K562 (cell line): ENCODE measurements at regions not wholly inside any gene's neighbourhood (a gene's known extent, or its start where the extent isn't known, plus 50 kb on each side); places are given as distances from the start of the nearest gene placed in this dataset.
A peak's percentile ranks its signal among the peaks of the same experiment; 100 is the strongest.

Experiments
- EP400 ChIP-seq: fragments of 450-650 bp; IDR thresholded peaks from 2 replicates; pipeline ENCODE4 v1.6.1; 2017; ENCODE audit warnings: antibody characterized with exemption, mild to moderate bottlenecking, moderate library complexity
- ESRRA ChIP-seq: fragments of 450-650 bp; IDR thresholded peaks from 2 replicates; pipeline ENCODE4 v1.6.1; 2014; ENCODE audit warnings: low read depth, mild to moderate bottlenecking, moderate library complexity, borderline replicate concordance
- FOXJ2 ChIP-seq: fragments of 200-800 bp; sonication (Bioruptor generic); IDR thresholded peaks from 2 replicates; pipeline ENCODE4 v1.6.1; 2016; ENCODE audit warnings: missing genetic modification characterization, missing compliant biosample characterization
- KLF6 ChIP-seq: fragments of 250-450 bp; sonication (Bioruptor Pico); IDR thresholded peaks from 2 replicates; pipeline ENCODE4 v1.4.0; 2020; ENCODE audit warnings: mild to moderate bottlenecking, moderate library complexity, borderline replicate concordance
- MTF1 ChIP-seq: fragments of 250-450 bp; sonication (Bioruptor Pico); IDR thresholded peaks from 2 replicates; pipeline ENCODE4 v1.9.0; 2021; ENCODE audit warnings: moderate library complexity, mild to moderate bottlenecking, inconsistent platforms, borderline replicate concordance
- POLR2AphosphoS2 ChIP-seq: IDR thresholded peaks from 2 replicates; pipeline ENCODE4 v1.6.1; 2012; ENCODE audit warnings: low read length, improper control_type of control experiment
- RBM15 ChIP-seq: fragments of 200-400 bp; formaldehyde crosslinking; IDR thresholded peaks from 2 replicates; pipeline ENCODE4 v1.6.1; 2018; ENCODE audit warnings: mild to moderate bottlenecking, low read length, moderate library complexity; ENCODE audit not compliant: insufficient read depth
- RFX7 ChIP-seq: fragments of 250-450 bp; sonication (Bioruptor Pico); IDR thresholded peaks from 2 replicates; pipeline ENCODE4 v1.5.1; 2021; ENCODE audit warnings: mild to moderate bottlenecking
- SOX6 ChIP-seq: fragments of 450-650 bp; IDR thresholded peaks from 2 replicates; pipeline ENCODE4 v1.6.1; 2014; ENCODE audit warnings: mild to moderate bottlenecking
- TEAD1 ChIP-seq, 2 experiments: fragments of 450-650 bp in 1 of 2; sonication (generic) in 1 of 2; formaldehyde crosslinking; IDR thresholded peaks; 2 replicates each; pipeline versions ENCODE4 v1.4.0 to v1.8.0; 2020 to 2022; ENCODE audit warnings: mild to moderate bottlenecking in 2 of 2, missing genetic modification reagents in 1 of 2
- THRAP3 ChIP-seq: fragments of 450-650 bp; IDR thresholded peaks from 2 replicates; pipeline ENCODE4 v1.6.1; 2016; ENCODE audit warnings: mild to moderate bottlenecking, inconsistent platforms, borderline replicate concordance
- ZBED1 ChIP-seq: IDR thresholded peaks from 2 replicates; pipeline ENCODE4 v1.6.1; 2014
- ZNF316 ChIP-seq: fragments of 450-650 bp; IDR thresholded peaks from 2 replicates; pipeline ENCODE4 v1.6.1; 2016
- TF ChIP-seq, protein P1 (sequence below), 2 experiments: fragments of 450-650 bp; formaldehyde crosslinking in 1 of 2; IDR thresholded peaks; 2 replicates each; pipeline versions ENCODE4 v1.4.0 to v1.6.1; 2014 to 2020; ENCODE audit warnings: mild to moderate bottlenecking in 2 of 2, borderline replicate concordance in 1 of 2, low read depth in 1 of 2
- TF ChIP-seq, protein P2 (sequence below): fragments of 250-450 bp; sonication (Bioruptor Pico); IDR thresholded peaks from 2 replicates; pipeline ENCODE4 v1.9.0; 2021; ENCODE audit warnings: mild to moderate bottlenecking, inconsistent platforms
- TF ChIP-seq, protein P3 (sequence below): sonication (generic); formaldehyde crosslinking; IDR thresholded peaks from 2 replicates; pipeline ENCODE4 v1.5.0; 2020; ENCODE audit warnings: missing genetic modification reagents

DNA sequence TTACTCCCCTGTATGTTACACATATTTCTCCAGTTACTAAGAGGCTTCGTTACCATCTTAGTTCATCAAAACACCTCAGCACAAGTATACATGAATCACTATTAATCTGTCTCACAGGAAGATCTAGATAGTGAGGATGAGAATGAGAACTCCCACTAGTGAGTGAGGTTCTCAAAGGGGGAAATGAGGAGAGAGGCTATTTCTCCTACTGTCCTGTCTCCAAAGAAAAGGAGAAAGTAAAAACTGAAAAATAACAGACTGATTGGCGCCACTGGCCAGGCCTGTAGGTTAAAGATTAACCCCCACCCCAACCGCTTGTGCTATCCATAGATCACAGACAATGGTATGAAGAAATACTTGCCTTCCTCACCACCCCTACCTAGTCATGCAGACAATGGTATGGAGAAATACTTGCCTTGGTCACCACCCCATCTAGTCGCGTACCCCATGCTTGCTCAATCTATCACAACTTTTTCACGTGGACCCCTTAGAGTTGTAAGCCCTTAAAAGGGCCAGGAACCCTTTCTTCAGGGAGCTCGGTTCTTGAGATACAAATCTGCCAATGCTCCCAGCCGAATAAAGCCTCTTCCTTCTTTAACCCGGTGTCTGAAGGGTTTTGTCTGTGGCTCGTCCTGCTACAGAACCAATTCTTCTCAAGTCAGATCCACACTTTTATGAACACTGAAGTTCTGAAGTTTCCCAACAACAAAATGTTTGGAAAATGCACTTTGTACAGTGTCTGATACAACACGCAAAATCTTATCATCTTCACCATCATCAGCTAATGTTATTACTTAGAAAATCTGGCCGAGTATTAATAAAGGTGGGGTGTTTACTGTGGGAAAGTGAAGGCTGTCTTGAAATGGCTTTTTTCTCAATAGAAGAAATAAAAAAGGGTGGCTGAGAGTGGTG is 598.1 kb downstream of the UQCRFS1 start (continued):
- TF ChIP-seq, protein P1, sequence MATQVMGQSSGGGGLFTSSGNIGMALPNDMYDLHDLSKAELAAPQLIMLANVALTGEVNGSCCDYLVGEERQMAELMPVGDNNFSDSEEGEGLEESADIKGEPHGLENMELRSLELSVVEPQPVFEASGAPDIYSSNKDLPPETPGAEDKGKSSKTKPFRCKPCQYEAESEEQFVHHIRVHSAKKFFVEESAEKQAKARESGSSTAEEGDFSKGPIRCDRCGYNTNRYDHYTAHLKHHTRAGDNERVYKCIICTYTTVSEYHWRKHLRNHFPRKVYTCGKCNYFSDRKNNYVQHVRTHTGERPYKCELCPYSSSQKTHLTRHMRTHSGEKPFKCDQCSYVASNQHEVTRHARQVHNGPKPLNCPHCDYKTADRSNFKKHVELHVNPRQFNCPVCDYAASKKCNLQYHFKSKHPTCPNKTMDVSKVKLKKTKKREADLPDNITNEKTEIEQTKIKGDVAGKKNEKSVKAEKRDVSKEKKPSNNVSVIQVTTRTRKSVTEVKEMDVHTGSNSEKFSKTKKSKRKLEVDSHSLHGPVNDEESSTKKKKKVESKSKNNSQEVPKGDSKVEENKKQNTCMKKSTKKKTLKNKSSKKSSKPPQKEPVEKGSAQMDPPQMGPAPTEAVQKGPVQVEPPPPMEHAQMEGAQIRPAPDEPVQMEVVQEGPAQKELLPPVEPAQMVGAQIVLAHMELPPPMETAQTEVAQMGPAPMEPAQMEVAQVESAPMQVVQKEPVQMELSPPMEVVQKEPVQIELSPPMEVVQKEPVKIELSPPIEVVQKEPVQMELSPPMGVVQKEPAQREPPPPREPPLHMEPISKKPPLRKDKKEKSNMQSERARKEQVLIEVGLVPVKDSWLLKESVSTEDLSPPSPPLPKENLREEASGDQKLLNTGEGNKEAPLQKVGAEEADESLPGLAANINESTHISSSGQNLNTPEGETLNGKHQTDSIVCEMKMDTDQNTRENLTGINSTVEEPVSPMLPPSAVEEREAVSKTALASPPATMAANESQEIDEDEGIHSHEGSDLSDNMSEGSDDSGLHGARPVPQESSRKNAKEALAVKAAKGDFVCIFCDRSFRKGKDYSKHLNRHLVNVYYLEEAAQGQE (IDR thresholded peaks at IDR 0.05; ENCODE audit: borderline replicate concordance): 0 out of 2 replicates have a peak, but pooled peaks have one; percentile 6
- TF ChIP-seq, protein P1 (CRISPR knock-in tag; IDR thresholded peaks at IDR 0.05; ENCODE audit: low read depth): 0 out of 2 replicates have a peak, but pooled peaks have one; percentile 45
- TF ChIP-seq KLF6 (CRISPR knock-in tag) (no peak), POLR2AphosphoS2 (peak; percentile 96), RBM15 (no peak), ZBED1 (no peak; the same call in 1 of the 2 replicates), SOX6 (peak; percentile 92), THRAP3 (peak; percentile 78; the same call in 1 of the 2 replicates), RFX7 (CRISPR knock-in tag) (0 out of 2 replicates have a peak, but pooled peaks have one; percentile 11), TEAD1 (CRISPR knock-in tag; IDR thresholded peaks at IDR 0.05) (peak in 1 of 2 experiments; percentile 57; a peak in 1 of 4 replicates), MTF1 (CRISPR knock-in tag) (no peak), EP400 (0 out of 2 replicates have a peak, but pooled peaks have one; percentile 26), ESRRA (no peak), ZNF316 (peak; percentile 20; the same call in 1 of the 2 replicates), FOXJ2 (no peak)
- TF ChIP-seq, protein P2, sequence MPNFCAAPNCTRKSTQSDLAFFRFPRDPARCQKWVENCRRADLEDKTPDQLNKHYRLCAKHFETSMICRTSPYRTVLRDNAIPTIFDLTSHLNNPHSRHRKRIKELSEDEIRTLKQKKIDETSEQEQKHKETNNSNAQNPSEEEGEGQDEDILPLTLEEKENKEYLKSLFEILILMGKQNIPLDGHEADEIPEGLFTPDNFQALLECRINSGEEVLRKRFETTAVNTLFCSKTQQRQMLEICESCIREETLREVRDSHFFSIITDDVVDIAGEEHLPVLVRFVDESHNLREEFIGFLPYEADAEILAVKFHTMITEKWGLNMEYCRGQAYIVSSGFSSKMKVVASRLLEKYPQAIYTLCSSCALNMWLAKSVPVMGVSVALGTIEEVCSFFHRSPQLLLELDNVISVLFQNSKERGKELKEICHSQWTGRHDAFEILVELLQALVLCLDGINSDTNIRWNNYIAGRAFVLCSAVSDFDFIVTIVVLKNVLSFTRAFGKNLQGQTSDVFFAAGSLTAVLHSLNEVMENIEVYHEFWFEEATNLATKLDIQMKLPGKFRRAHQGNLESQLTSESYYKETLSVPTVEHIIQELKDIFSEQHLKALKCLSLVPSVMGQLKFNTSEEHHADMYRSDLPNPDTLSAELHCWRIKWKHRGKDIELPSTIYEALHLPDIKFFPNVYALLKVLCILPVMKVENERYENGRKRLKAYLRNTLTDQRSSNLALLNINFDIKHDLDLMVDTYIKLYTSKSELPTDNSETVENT (CRISPR knock-in tag): peak; percentile 51; the same call in 1 of the 2 replicates
- TF ChIP-seq, protein P3, sequence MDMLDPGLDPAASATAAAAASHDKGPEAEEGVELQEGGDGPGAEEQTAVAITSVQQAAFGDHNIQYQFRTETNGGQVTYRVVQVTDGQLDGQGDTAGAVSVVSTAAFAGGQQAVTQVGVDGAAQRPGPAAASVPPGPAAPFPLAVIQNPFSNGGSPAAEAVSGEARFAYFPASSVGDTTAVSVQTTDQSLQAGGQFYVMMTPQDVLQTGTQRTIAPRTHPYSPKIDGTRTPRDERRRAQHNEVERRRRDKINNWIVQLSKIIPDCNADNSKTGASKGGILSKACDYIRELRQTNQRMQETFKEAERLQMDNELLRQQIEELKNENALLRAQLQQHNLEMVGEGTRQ (CRISPR knock-in tag): no peak
